Cardiac muscle cell (in vitro differentiated cells and primary cell): ENCODE measurements at regions not wholly inside any gene's neighbourhood (a gene's known extent, or its start where the extent isn't known, plus 50 kb on each side); places are given as distances from the start of the nearest gene placed in this dataset.

Experiments used
- DNase-seq, 2 donors: peaks; one replicate each; pipeline versions ENCODE4 v3.0.0 to v3.0.0-alpha.2; 2010 to 2017; ENCODE audit warnings: low read depth in 1 of 2, low spot score in 1 of 2
- H3K27ac ChIP-seq: fragments of 200-600 bp; sonication (generic); 2 replicates; pipeline ENCODE4 v1.5.1; 2016
- H3K27me3 ChIP-seq: fragments of 200-600 bp; sonication (generic); 2 replicates; pipeline ENCODE4 v1.6.0; 2016; ENCODE audit warnings: control low read depth
- H3K36me3 ChIP-seq: fragments of 200-600 bp; sonication (generic); 2 replicates; pipeline ENCODE4 v1.5.1; 2016; ENCODE audit warnings: control low read depth
- H3K4me1 ChIP-seq: fragments of 200-600 bp; sonication (generic); 2 replicates; pipeline ENCODE4 v1.8.1; 2017; ENCODE audit warnings: low read depth, mild to moderate bottlenecking, mixed run types
- H3K4me3 ChIP-seq: fragments of 200-600 bp; sonication (generic); 2 replicates; pipeline ENCODE4 v1.5.1; 2016; ENCODE audit warnings: mild to moderate bottlenecking
- H3K9me3 ChIP-seq: fragments of 200-600 bp; sonication (generic); 2 replicates; pipeline ENCODE4 v1.5.1; 2017; ENCODE audit warnings: low read depth, mild to moderate bottlenecking, control low read depth
- TF ChIP-seq, protein P1 (sequence below): IDR thresholded peaks from 2 replicates; pipeline ENCODE4 v1.5.1; 2012; ENCODE audit warnings: low read depth, mild to moderate bottlenecking, low read length

DNA sequence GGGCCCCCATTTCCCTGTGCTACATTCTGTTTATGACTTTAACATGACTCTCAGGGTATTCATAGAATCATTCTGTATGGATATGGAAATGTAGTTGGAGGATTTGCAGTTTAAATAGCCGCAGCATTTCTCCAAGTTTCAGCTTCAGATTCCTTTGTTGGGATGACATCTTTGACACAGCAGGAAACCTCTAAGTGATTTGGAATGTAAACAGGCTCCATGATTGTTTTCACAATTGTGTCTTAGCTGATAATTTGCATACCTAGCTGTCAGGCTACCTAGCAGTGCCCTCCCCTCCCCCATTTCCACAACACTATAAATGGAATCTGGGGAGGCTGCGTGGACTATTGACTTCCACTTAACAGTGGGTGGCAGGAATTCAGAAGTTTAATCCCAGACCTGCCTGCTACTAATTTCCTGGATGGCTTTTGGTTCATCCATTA lies 290.2 kb downstream of the HLX start:
- DNase-seq = peak; percentile 9 to 58
- Histone ChIP-seq H3K27ac (no peak overlapping the region), H3K27me3 (no peaks in the 10 kb centered on the region), H3K9me3 (no peaks in the 10 kb centered on the region), H3K4me1 (no peaks in the 10 kb centered on the region), H3K36me3 (no peaks in the 10 kb centered on the region), H3K4me3 (no peak overlapping the region)
- TF ChIP-seq, protein P1, sequence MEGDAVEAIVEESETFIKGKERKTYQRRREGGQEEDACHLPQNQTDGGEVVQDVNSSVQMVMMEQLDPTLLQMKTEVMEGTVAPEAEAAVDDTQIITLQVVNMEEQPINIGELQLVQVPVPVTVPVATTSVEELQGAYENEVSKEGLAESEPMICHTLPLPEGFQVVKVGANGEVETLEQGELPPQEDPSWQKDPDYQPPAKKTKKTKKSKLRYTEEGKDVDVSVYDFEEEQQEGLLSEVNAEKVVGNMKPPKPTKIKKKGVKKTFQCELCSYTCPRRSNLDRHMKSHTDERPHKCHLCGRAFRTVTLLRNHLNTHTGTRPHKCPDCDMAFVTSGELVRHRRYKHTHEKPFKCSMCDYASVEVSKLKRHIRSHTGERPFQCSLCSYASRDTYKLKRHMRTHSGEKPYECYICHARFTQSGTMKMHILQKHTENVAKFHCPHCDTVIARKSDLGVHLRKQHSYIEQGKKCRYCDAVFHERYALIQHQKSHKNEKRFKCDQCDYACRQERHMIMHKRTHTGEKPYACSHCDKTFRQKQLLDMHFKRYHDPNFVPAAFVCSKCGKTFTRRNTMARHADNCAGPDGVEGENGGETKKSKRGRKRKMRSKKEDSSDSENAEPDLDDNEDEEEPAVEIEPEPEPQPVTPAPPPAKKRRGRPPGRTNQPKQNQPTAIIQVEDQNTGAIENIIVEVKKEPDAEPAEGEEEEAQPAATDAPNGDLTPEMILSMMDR = no peak

DNA sequence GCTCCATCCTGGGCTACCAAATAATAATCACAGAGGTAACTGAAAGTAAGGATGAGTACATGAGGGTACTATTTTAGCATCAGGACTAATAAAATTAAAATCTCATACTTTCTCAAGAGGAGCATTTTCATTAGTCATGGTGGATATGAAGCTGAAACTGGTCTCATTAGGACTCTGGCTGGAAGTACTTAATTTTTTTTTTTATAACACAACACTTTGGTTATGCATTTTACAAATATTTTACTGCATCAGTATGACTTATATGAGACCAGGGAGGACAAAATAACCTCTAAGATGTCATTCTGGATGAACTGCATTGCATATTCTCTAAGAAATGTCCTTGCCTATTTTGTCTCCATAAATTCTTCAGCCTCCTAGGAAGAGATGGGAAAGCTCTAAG lies 290.9 kb downstream of the HLX start:
- no peak for DNase-seq
- H3K27ac ChIP-seq = no peak overlapping the region

DNA sequence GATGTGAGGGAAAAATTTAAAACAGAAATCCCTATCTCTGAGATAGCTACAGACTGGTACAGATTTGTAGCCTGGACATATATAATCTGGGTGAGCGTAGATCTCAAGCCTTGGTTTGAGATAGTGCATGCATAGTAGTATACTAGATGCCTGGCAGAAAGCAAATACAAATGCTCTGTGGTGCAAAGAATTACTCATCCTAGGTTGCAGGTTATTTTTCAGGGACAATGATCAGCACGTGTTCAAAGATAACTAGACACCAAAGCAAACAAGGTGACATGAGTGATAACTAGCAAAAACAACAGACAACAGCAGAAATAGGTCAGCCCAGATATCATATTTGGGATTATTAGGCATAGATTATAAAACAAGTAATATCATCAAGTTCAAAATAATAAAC lies 292.5 kb downstream of the HLX start:
- Histone ChIP-seq H3K27me3 (no peaks in the 10 kb centered on the region), H3K36me3 (no peaks in the 10 kb centered on the region), H3K4me1 (no peaks in the 10 kb centered on the region), H3K27ac (no peak overlapping the region), H3K4me3 (no peak overlapping the region), H3K9me3 (no peaks in the 10 kb centered on the region)
- TF ChIP-seq, protein P1 = no peak
- no peak for DNase-seq

More for the DNA sequence above, 290.9 kb downstream of the HLX start:
- TF ChIP-seq, protein P1 = no peak
- no peak overlapping the region for H3K4me3 ChIP-seq
- H3K4me1 ChIP-seq = no peaks in the 10 kb centered on the region
- H3K9me3 ChIP-seq = no peaks in the 10 kb centered on the region
- H3K27me3 ChIP-seq = no peaks in the 10 kb centered on the region
- no peaks in the 10 kb centered on the region for H3K36me3 ChIP-seq

DNA sequence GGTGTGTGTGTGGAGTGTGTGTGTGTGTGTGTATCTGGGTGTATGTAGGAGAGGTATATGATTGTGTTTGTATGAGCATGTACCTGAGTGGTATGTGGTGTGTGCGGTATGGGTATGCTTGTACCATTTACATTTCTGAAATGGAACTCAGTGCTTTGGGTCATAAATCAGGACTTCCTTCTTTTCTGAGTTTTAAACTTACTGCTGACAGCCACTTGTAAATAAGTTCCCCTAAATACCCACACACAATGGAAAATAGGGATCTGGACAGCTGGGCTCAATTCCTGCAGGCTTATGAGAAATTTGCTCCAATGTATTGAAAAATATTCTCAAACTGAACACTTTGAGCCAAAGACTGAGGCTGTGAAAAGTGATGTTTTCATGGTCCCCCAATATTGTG lies 293.6 kb downstream of the HLX start:
- TF ChIP-seq, protein P1 = no peak
- Histone ChIP-seq H3K27me3 (no peaks in the 10 kb centered on the region), H3K36me3 (no peaks in the 10 kb centered on the region), H3K4me3 (no peak overlapping the region), H3K9me3 (no peaks in the 10 kb centered on the region), H3K4me1 (no peaks in the 10 kb centered on the region), H3K27ac (no peak overlapping the region)
- DNase-seq = no peak

DNA sequence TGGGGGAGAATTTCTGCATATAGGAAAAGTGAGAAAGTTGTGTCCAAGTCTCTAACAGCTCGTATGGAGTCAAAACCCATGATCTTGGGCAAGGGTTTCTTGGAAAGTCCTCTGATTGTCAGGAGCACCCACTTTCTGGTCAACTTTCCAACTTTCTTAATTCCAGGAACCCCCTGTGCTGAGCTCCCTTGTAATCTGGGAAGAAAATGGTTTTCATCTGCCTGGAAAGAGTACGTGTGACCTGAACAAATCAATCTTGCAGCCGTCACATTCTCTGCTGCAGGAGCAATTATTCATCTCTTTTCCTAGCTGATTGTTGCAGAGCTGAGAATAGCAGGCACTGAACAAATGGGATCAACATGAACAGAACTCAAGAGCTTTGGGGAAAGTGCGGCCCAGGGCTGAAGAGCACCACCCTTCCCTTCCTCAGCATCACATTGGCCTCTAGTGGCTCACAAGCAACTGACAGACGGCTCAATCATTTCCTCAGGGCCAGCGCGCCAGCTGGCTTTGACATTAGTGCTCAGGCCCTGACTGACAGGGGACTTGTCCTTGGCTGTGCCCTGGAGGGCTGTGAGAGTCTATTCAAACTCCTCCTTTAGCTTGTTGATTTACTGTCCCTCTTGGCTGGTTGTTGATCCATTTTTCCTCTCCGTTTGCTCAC lies 295.2 kb downstream of the HLX start:
- TF ChIP-seq, protein P1 = no peak
- peak in 1 of 2 donors; percentile 43 for DNase-seq
- no peaks in the 10 kb centered on the region for H3K27me3 ChIP-seq
- H3K36me3 ChIP-seq = no peaks in the 10 kb centered on the region
- H3K4me3 ChIP-seq = no peak overlapping the region
- H3K9me3 ChIP-seq = no peaks in the 10 kb centered on the region
- no peaks in the 10 kb centered on the region for H3K4me1 ChIP-seq
- no peak overlapping the region for H3K27ac ChIP-seq

DNA sequence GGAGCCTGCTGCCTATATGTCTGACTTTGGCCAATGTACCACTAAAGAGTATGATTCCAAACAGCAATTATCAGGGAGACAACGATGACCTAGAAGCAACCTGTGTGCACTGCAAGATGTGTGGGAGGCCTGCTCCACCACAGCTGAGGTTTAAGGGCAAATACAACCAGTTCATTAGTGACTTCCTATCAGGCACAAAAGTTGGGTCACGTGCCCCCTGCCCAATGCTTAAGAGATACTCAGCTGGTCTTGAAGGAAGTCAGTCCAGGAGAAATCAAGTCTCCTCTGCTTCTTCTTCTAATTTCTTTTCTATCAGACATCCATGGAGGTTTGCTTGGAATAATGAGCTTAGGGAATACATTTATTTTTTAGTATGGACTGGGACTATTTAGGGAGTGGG lies 296.0 kb downstream of the HLX start:
- H3K4me3 ChIP-seq = no peak overlapping the region
- no peak overlapping the region for H3K27ac ChIP-seq
- no peaks in the 10 kb centered on the region for H3K27me3 ChIP-seq
- no peaks in the 10 kb centered on the region for H3K9me3 ChIP-seq
- H3K36me3 ChIP-seq = no peaks in the 10 kb centered on the region
- TF ChIP-seq, protein P1 = no peak
- no peak for DNase-seq
- no peaks in the 10 kb centered on the region for H3K4me1 ChIP-seq
